GM19468 (cell line): ENCODE measurements at regions not wholly inside any gene's neighbourhood (a gene's known extent, or its start where the extent isn't known, plus 50 kb on each side); places are given as distances from the start of the nearest gene placed in this dataset.
"Not testable (repeated sequence)": the region's sequence is repeated elsewhere in the genome, so short reads cannot be mapped to it uniquely, and the experiment has no call there.

Experiments
- ATAC-seq: cut with Tn5 transposase; IDR thresholded peaks from one replicate; pipeline ENCODE4 v1.9.1; 2021; ENCODE audit warnings: mild to moderate bottlenecking, moderate library complexity, moderate number of reproducible peaks; ENCODE audit not compliant: unreplicated experiment; ENCODE audit errors: extremely low read depth

- no peak for ATAC-seq
Measured at GRCh38 chr2:226189061-226189460, 610.6 kb downstream of the IRS1 start.

- no peak for ATAC-seq
Measured at GRCh38 chr2:226187616-226188015, 612.0 kb downstream of the IRS1 start.

- ATAC-seq = no peak
Measured at GRCh38 chr2:226187156-226187555, 612.5 kb downstream of the IRS1 start.

- no peak for ATAC-seq
Measured at GRCh38 chr2:226185616-226186211, 613.9 kb downstream of the IRS1 start.

- ATAC-seq = no peak
Measured at GRCh38 chr2:226184940-226185615, 614.5 kb downstream of the IRS1 start.

- no peak for ATAC-seq
Measured at GRCh38 chr2:226184540-226184939, 615.1 kb downstream of the IRS1 start.

GRCh38 chr2:226183550-226183949, 616.1 kb downstream of the IRS1 start:
- no peak for ATAC-seq

GRCh38 chr2:226183033-226183432, 616.6 kb downstream of the IRS1 start:
- no peak for ATAC-seq

- no peak for ATAC-seq
Measured at GRCh38 chr2:226181909-226182308, 617.7 kb downstream of the IRS1 start.

GRCh38 chr2:226180281-226180884, 619.2 kb downstream of the IRS1 start:
- no peak for ATAC-seq

GRCh38 chr2:226179010-226179409, 620.6 kb downstream of the IRS1 start:
- ATAC-seq = no peak

GRCh38 chr2:226176283-226176984, 623.2 kb downstream of the IRS1 start:
- ATAC-seq = no peak

- ATAC-seq = no peak
Measured at GRCh38 chr2:226174390-226174789, 625.2 kb downstream of the IRS1 start.

GRCh38 chr2:226172939-226173338, 626.7 kb downstream of the IRS1 start:
- ATAC-seq = no peak

GRCh38 chr2:226172309-226172708, 627.3 kb downstream of the IRS1 start:
- ATAC-seq = no peak

- ATAC-seq = no peak
Measured at GRCh38 chr2:226169751-226170581, 629.7 kb downstream of the IRS1 start.

GRCh38 chr2:226168496-226169160, 631.0 kb downstream of the IRS1 start:
- no peak for ATAC-seq

- no peak for ATAC-seq
Measured at GRCh38 chr2:226164512-226164911, 635.1 kb downstream of the IRS1 start.

- not testable (repeated sequence) for ATAC-seq
Measured at GRCh38 chr2:226160617-226161016, 639.0 kb downstream of the IRS1 start.
